GM19463 (cell line): ENCODE measurements at regions not wholly inside any gene's neighbourhood (a gene's known extent, or its start where the extent isn't known, plus 50 kb on each side); places are given as distances from the start of the nearest gene placed in this dataset.
"Not testable (repeated sequence)": the region's sequence is repeated elsewhere in the genome, so short reads cannot be mapped to it uniquely, and the experiment has no call there.

Source experiments
- ATAC-seq: cut with Tn5 transposase; IDR thresholded peaks from one replicate; pipeline ENCODE4 v1.9.1; 2021; ENCODE audit warnings: mild to moderate bottlenecking, moderate library complexity; ENCODE audit not compliant: unreplicated experiment

DNA sequence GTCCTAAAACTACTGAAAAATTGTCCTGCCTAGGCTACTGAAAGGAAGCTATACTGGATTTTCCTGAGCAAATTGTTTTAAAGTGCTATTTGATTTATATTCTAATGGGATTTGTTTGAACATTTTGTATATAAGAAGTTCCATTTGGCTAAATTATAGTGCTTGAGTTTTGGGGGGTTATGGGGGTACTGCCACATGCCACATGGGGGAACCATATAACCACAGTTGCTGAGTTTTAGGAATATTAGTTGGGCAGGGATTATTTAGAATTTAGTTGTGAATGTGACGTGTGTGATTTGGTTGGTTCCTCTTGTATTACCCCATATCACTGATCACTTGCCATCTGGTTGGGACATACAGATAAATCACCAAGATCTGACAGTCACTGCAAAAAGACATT, 224.5 kb upstream of the TAPT1 start:
- no peak for ATAC-seq

DNA sequence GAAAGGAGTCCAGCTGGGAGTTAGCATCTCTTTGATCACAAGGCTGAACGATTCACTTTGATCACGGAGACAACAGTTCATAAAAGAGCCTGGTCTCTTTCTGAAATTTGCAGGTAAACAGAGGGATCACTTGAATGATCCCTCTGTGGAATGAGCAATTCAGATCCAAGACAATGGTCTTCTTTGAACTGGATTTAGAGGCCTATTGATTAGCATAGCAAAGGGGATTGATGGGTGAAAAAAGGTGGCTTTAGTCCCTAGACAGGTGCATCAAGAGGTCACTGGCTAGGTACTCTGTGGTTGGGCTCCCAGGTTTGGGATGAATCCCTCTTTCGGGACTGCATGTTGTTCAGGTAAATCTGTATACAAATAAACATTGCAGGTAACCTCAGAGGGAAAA, 223.8 kb upstream of the TAPT1 start:
- ATAC-seq, result no peak

DNA sequence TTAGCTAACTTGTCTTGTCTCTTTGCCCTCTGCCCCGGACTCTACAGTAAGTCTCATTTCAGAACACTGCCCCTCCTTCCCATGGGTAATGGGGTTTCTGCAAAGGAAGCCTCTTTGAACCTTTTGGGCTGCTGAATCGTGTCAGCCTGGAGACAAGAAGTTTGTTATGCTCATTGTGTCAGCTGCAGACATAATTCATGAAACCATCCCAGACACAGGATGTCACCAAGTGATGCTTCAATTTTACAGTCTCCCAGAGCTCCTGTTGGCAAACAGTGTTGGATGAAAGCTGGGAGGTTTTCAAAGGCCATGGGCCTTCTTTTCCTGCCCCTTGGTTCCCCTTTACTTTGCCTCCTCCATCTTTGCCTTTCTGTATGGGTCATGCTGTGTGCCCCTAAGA, 223.1 kb upstream of the TAPT1 start:
- no peak for ATAC-seq

DNA sequence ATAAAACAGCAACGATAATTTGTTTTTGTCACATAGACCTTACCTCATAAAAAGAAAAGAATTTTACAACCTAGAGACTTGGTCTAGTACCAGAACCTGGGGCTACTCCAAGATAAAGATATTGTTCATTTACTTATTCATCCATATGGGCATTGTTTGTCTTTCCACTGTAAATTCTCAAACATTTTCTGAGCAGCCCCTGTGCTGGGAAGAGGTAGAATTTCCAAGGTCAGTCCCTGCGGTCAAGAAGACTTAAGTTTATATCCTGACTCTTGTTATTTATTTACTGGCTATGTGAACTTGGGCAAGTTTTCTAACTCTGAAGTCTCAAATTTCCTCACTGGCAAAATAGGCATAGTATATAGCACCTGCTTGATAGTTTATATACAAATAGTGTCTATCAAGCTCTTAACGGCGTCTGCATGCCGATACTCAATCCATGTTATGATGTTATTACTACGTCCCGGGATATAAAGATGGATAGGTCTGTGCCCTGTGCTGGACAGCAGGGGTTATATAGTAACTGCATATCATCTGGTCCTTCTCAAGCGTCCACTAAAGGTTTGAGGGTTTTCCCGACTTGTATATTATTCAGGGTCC, 222.1 kb upstream of the TAPT1 start:
- ATAC-seq, result no peak

DNA sequence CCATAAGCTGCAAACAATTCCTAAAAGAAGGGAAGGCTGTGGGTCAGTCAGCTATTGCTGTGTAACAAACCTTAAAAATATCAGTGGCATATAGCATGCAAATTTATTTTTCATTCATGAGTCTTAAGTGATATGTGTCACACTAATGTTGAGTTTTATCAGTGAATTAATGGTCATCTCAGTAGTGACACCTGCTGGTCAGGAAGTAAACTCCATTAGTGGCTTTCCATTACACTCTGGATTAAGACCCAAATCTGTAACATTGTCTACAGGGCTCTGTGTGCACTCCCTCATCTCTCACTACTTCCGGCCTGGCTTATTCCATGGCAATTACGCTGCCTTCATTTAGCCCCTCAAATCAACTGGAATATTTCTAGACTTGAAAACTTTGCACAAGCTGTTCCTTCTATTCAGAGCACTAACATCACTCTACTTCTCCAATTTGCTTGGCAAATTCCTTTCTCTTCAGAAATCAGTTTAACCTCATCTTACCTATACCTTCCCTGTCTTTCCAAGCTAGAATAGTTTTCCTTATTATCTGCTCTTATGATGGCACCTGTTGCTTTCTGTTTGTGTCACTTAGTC, 217.3 kb upstream of the TAPT1 start:
- ATAC-seq, result peak; percentile 65

DNA sequence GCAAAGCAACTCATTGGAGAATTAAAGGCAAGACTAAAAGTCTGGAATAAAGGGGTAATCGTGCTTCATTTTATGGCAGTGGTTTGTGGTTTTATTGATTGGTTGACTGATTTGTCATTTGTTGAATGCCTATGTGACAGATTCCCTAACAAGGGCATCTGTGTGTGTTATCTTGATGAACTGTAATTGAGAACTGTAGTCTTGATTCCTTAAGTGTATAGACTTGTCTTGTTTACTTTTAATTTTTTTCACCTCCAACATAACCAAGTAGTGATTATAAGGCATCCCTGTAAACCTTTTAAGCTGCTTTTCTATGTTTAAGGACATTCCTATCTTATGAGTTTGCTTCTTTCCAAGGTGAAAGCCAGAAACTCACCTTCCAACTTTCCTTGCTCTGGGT, 216.0 kb upstream of the TAPT1 start:
- no peak for ATAC-seq

DNA sequence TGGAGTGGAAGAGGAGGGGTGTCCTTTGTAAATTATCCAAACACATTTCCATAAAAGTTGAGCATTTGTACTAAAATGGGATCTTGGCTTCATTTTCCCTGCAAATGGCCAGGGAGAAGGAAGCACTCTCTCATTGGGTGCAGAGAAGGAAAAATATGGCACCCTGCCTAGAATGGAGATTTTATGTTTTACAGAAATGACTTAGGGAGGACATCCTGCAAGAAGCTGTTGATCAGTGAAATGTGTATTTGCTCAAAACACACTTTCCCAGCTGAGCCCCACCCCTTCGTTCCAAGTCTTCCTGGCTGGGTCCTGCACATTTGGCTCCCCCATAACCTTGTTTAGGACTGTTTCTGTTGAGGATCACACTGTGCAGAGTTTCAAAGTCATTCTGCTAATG, 213.5 kb upstream of the TAPT1 start:
- ATAC-seq, result no peak

DNA sequence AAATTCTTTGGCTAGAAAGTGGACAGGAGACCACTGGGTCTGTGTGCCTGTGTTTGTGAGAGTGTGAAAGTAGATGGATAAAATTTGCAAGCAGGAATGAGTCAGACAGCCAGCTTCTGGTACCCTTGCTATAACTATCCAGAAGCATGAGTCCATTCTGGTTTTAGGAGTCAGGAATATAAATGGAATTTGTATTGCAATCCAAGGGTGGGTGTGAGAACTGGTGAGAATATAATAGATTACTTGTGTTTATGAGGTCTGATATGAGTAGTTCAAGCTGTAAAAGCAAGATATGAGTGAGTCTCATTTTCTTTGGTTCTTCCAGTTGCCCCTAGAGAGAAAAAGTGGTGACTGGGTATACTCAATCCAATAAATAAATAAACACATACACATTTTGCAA, 212.7 kb upstream of the TAPT1 start:
- ATAC-seq, result no peak

DNA sequence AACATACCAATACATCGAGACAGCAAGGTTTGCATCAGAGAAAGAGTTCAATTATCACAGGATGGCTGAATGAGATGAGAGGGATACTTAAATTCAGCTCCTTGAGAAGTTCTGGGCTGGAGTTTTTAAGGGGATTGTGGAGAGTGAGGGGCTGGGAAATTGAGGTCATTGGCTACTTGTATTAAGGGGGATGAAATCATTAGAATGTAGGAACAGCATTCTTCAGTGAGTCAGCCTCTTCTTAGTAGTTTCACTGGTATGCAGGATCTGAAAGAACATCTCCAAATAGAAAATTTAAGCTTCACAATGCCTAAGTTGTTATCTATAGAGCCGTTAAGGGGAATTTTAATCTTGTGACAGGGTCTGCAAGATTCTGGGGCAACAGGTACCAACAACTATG, 211.6 kb upstream of the TAPT1 start:
- ATAC-seq, result no peak

DNA sequence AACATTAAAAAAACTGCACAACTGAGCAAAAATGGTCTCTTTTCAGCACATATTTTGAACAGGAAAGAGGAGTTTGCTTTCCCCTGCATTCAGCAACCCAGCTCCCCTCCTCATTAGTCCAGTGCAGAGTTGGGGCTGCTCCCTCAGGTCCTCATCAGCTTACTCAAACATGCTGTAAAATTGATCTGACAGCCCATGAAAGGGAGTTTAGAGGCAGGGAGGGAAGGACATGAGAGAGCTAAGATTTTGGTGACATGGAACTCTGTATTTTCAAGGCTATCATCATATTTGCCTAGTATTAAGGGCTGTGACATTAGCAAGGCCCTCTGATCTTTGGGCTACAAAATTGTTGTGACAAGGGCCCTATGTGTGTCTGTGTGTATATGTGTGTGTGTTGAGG, 205.6 kb upstream of the TAPT1 start:
- ATAC-seq, result no peak

DNA sequence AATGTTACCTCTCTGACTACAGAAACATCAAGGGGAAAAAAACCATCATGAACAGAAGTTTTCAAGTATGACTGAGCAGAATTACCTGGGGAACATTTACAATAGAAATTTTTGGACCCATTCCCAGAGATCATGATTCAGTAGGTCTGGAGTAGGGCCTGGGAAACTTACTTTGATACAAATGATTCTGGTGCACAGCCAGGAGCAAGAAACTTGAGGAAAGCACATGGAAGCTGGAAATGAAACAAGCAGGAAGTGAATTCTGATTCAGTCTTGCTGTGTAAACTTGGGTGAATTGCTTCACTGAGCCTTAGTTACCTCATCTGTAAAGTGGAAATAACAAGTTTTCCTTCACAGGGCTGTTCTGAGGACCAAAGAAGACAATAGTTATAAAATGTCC, 192.5 kb upstream of the TAPT1 start:
- no peak for ATAC-seq

DNA sequence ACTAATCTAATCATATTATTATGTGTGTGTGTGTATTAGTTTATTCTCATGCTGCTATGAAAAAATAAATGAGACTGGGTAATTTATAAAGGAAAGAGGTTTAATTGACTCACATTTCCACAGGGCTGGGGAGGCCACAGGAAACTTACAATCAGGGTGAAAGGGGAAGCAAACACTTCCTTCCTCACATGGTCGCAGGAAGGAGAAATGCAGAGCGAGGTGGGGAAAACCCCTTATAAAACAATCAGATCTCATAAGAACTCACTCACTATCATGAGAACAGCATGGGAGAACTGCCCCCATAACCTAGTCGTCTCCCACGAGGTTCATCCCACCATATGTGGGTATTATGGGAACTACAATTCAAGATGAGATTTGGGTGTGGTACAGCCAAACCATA, 190.9 kb upstream of the TAPT1 start:
- ATAC-seq, result no peak

DNA sequence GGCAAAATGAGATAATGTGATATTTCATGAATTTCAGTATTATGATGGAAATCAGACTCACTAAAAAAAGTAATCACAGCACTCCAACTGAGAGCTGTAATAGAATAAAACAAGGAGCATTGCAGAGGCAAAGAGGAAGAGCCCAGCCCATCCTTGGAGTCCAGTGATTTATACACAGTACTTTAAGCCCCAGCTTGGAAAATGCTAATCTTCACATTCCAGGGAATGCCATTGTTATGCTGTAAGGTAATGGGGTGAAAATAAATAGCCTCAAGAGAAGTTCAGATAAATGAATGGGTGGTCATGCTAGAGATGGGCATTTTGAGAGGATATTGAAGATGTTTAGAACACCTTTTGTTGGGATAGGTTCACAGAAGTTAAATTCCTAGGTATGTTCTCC, 190.3 kb upstream of the TAPT1 start:
- no peak for ATAC-seq

DNA sequence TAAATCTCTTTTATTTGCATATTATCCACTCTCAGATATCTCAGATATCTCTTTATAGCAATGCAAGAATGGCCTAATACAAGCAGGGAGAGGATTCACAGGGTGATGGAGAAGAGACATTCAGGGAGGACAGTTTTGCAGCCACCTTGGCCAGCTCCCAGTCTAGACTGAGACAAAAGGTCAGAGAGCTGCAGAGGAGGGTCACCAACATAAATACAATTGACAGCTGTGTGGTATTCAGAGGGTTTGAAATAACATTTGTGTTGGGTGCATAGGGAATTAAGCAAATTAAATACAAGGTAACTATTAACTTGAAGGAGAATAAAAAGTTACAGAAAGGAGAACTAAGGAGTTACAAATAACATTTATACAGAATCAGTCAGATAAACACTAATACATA, 189.5 kb upstream of the TAPT1 start:
- no peak for ATAC-seq

DNA sequence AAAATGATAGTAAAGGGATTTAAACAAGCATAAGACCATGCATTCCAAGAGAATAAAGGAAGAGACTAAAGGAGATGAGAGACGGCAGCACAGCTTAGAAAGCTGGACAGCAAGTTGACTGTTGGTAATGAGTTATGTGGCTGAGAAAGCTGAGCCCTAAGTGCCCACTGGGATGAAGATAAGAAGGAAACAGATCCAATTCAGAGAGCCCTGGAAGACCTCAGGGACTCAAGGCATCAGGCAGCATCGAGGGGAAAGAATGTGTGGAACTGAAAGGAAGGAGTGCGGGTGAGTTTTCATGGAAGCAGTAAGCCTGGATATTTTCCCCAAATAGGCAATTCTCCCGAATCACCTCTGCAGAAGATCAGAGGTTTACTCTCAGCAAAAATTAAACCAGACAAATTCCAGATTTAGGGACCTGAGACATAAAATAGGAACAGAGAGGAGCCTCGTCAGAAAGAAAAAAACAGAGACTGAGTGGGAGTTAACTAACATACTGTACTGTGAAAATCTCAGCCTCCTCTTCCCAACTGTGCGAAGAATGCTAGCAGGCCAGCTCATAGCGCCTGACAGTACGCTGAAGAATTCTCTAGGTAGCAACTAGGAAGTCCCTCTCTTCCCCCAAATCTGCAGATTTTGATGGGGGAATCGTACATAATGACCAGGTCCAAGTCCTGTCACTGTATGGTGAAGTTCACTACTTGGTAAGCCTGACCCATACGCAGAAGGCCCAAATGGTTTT, 187.7 kb upstream of the TAPT1 start:
- ATAC-seq, result no peak

DNA sequence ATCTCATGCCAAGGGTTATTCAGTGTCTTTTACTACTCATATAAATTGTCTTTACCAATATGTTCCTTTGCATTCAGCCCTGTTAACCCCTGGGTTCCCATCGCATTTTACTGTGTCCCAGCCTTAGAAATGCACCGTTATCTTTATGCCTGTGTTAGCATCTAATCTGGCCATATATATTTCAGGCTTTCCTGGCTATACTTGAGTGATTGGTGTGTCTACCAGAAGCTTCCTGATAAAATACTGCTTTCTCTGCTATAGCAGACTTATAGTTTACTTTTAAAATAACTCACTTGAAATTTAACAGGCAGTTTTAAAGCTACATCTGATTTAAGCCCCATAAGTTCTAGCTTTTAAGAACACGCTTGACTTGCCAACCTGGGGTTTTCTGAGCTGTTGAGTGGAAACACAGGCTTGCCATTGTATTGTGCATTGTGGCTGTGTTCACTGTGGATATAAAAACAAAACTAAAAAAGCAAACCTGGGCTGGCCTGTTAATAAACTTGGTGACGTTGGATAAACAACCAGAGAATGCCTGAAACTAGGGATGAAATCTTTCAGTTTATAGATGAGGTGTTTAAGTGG, 185.3 kb upstream of the TAPT1 start:
- ATAC-seq, result no peak

DNA sequence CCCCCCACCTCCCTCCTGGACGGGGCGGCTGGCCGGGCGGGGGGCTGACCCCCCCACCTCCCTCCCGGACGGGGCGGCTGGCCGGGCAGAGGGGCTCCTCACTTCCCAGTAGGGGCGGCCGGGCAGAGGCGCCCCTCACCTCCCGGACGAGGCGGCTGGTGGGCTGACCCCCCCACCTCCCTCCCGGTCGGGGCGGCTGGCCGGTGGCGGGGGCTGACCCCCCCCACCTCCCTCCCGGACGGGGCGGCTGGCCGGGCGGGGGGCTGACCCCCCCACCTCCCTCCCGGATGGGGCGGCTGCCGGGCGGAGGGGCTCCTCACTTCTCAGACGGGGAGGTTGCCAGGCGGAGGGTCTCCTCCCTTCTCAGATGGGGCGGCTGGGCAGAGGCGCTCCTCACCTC, 166.9 kb upstream of the TAPT1 start:
- not testable (repeated sequence) for ATAC-seq

DNA sequence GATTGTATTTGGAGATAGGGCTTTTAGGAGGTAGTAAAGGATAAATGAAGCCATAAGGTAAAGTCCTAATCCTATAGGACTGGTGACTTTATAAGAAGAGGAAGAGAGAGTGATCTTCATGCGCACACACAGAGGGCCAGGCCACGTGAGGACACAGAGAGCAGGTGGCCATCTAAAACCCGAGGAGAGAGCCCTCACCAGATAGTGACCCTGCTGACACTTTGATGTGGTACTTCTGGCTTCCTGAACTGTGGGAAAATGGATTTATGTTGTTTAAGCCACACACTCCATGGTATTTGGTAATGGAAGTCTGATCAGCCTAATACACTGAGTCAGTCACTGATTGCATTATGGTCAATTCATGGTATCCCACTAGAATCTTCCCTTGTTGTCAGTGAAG, 164.9 kb upstream of the TAPT1 start:
- no peak for ATAC-seq

DNA sequence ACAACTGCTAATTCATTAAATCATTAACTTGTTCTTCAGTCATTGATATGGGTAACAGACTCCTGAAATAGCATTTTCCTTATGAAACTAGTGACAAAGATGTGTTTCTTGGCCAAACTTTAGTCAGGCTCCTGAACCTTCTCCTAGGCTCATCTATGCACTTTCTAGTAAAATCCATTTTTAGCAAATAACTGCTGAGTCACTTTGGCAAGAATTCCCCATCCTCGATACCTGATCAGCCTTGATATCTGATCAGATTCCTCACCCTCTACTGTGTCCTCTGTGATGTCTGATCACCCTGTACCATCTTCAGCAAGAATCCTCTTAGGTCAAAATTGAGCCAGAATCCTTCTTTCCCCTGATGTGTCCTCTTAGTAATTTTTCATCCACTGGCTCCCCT, 161.2 kb upstream of the TAPT1 start:
- ATAC-seq, result no peak

DNA sequence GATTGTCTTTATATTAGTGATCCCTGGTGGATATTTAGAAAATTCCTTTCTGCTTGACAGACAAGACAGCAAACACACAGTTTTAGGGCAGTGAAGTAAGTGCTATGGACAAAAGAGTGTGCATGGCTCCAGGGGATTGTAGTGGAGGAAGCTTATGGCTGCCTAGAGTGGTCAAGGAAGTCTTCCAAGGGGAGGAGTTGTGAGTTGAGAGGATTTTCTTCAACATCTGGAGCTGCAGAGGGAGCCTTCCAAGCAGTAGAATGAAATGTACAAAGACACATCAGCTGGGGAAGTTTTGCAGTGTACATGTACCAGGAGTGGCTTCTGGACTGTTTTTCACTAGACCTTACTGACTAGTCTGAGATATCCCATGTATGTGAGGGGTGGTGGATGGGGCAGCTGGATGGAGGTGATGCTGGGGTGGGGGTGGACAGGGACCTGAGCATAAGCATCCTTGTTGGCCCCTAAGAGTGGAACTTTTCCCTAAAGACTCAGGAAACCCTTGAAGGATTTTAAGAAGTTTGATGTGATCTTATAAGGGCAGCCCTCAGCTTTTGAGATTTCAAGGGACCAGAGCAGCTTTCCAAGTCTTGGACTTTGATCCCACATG, 160.5 kb upstream of the TAPT1 start:
- ATAC-seq, result no peak

DNA sequence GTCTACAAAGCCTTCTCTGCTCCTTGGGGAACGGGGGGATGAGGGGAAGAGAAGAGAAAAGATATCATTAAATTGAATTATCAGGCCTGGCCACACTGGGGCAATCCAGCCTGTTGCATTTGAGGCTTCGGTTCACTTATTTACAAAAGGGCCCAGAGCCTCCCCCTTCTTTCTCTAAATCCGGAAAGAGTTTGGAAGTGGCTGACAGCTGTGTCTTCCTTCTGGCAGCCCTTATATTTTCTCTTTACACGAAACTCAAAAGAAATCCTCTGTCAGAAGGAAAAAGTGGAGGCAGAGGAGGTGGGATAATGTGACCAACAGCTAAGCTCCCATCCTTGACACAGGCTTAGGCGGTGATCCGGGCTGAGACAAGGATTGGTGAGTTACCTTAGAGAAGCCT, 158.3 kb upstream of the TAPT1 start:
- ATAC-seq, result no peak

DNA sequence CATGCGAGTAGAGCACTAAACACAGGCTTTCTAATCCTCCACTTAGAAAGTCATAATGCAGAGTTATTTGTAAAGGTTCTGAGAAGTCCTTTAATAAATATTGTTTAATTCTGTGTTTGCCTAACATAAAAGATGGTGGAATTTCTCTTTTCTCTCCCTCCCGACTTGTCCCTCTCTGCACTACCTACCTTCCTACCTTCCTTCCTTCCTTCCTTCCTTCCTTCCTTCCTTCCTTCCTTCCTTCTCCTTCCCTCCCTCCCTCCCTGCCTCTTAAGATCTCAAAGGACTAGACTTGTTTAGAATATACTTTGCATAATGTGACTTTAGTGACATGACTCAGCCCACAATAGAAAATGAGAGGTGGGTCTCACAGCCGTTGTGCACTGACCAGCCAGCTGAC, 156.3 kb upstream of the TAPT1 start:
- ATAC-seq, result no peak
